Activated effector memory CD4-positive, alpha-beta T cell treated with anti-CD3 and anti-CD28 coated beads, Interleukin-2, amount 50 U/mL, for 16 hours (primary cell): ENCODE measurements at regions not wholly inside any gene's neighbourhood (a gene's known extent, or its start where the extent isn't known, plus 50 kb on each side); places are given as distances from the start of the nearest gene placed in this dataset.

Experiments used
- DNase-seq: peaks from one replicate; pipeline ENCODE4 v3.0.0-alpha.2; 2020

- no peak for DNase-seq
Measured at GRCh38 chr13:72527333-72527732, 200.1 kb downstream of the MZT1 start.

- no peak for DNase-seq
Measured at GRCh38 chr13:72523593-72523992, 203.8 kb downstream of the MZT1 start.

- DNase-seq, result no peak
Measured at GRCh38 chr13:72523049-72523448, 204.4 kb downstream of the MZT1 start.

GRCh38 chr13:72521940-72522661, 205.3 kb downstream of the MZT1 start:
- DNase-seq, result no peak

- DNase-seq, result no peak
Measured at GRCh38 chr13:72514146-72514545, 213.3 kb downstream of the MZT1 start.

- DNase-seq, result no peak
Measured at GRCh38 chr13:72508392-72508791, 219.0 kb downstream of the MZT1 start.

- no peak for DNase-seq
Measured at GRCh38 chr13:72507416-72508199, 219.8 kb downstream of the MZT1 start.

- DNase-seq, result no peak
Measured at GRCh38 chr13:72506706-72507105, 220.7 kb downstream of the MZT1 start.

GRCh38 chr13:72505376-72505775, 222.1 kb downstream of the MZT1 start:
- DNase-seq, result no peak

- no peak for DNase-seq
Measured at GRCh38 chr13:72504131-72504841, 223.1 kb downstream of the MZT1 start.

- DNase-seq, result no peak
Measured at GRCh38 chr13:72500851-72501250, 226.6 kb downstream of the MZT1 start.

GRCh38 chr13:72495681-72496080, 231.7 kb downstream of the MZT1 start:
- DNase-seq, result no peak

GRCh38 chr13:72489751-72490150, 237.7 kb downstream of the MZT1 start:
- no peak for DNase-seq

- no peak for DNase-seq
Measured at GRCh38 chr13:72473321-72473720, 254.1 kb downstream of the MZT1 start.

GRCh38 chr13:72469906-72470305, 257.5 kb downstream of the MZT1 start:
- no peak for DNase-seq

GRCh38 chr13:72463561-72463960, 263.9 kb downstream of the MZT1 start:
- DNase-seq, result no peak

GRCh38 chr13:72462726-72463125, 264.7 kb downstream of the MZT1 start:
- DNase-seq, result no peak

GRCh38 chr13:72462166-72462565, 265.3 kb downstream of the MZT1 start:
- DNase-seq, result no peak

- DNase-seq, result no peak
Measured at GRCh38 chr13:72458701-72459100, 268.7 kb downstream of the MZT1 start.

GRCh38 chr13:72457151-72457550, 270.3 kb downstream of the MZT1 start:
- DNase-seq, result no peak

- no peak for DNase-seq
Measured at GRCh38 chr13:72456486-72456885, 270.9 kb downstream of the MZT1 start.

- DNase-seq, result no peak
Measured at GRCh38 chr13:72453161-72453560, 274.3 kb downstream of the MZT1 start.

GRCh38 chr13:72448082-72448481, 279.3 kb downstream of the MZT1 start:
- no peak for DNase-seq

- no peak for DNase-seq
Measured at GRCh38 chr13:72444999-72445398, 282.4 kb downstream of the MZT1 start.
